Thyroid gland (tissue), 4 donors: ENCODE measurements at regions not wholly inside any gene's neighbourhood (a gene's known extent, or its start where the extent isn't known, plus 50 kb on each side); places are given as distances from the start of the nearest gene placed in this dataset.

ENCODE experiments used
- DNase-seq, 2 donors: peaks; one replicate each; pipeline ENCODE4 v3.0.0-alpha.2; 2019
- H3K27ac ChIP-seq, 3 donors: fragments of 200-600 bp; sonication (generic); 1 replicate in 2 of 3; 2 replicates in 1 of 3; pipeline ENCODE4 v1.5.1; 2016 to 2019; ENCODE audit warnings: mild to moderate bottlenecking in 1 of 3, moderate library complexity in 1 of 3
- H3K27me3 ChIP-seq: fragments of 200-600 bp; sonication (generic); one replicate; pipeline ENCODE4 v1.5.1; 2019
- H3K36me3 ChIP-seq, 2 donors: fragments of 200-600 bp; sonication (generic); one replicate each; pipeline ENCODE4 v1.5.1; 2016 to 2019
- H3K4me1 ChIP-seq, 2 donors: fragments of 200-600 bp; sonication (generic); one replicate each; pipeline ENCODE4 v1.5.1; 2017 to 2019
- H3K4me3 ChIP-seq, 3 donors: fragments of 200-600 bp; sonication (generic); replicated peaks in 1 of 3; 1 replicate in 2 of 3; 2 replicates in 1 of 3; pipeline ENCODE4 v1.5.1; 2016; ENCODE audit warnings: mild to moderate bottlenecking in 1 of 3
- H3K9me3 ChIP-seq: fragments of 200-600 bp; sonication (generic); one replicate; pipeline ENCODE4 v1.5.1; 2017
- CTCF ChIP-seq, 6 experiments: fragments of 200-600 bp in 3 of 6; fragments of 450-650 bp in 3 of 6; sonication (generic) in 3 of 6; IDR thresholded peaks; one replicate each; pipeline ENCODE4 v1.5.1; 2016 to 2019; ENCODE audit warnings: antibody characterized with exemption in 6 of 6, mild to moderate bottlenecking in 2 of 6, inconsistent platforms in 1 of 6, moderate library complexity in 1 of 6
- POLR2A ChIP-seq, 2 donors: fragments of 450-650 bp; IDR thresholded peaks; one replicate each; pipeline ENCODE4 v1.6.1; 2017; ENCODE audit warnings: antibody characterized with exemption in 2 of 2, mild to moderate bottlenecking in 2 of 2, moderate library complexity in 1 of 2
- WGBS, 2 donors: methylation state at CpG; one replicate each; pipeline ENCODE4 v1.1.5; 2017; 5-methylcytosine and 5-hydroxymethylcytosine counted together
- intact Hi-C: fragments of 100-400 bp; cut with DNase I; formaldehyde crosslinking; loops from one replicate; pipeline ENCODE4 v1.15.1; 2023

GRCh38 chr1:82795508-82796149, 994.9 kb downstream of the ADGRL2 start:
- intact Hi-C loops = no loop called here
- Histone ChIP-seq H3K36me3 (no peaks in the 10 kb centered on the region), H3K27me3 (no peaks in the 10 kb centered on the region), H3K9me3 (no peaks in the 10 kb centered on the region), H3K27ac (no peak overlapping the region), H3K4me3 (no peak overlapping the region), H3K4me1 (no peaks in the 10 kb centered on the region)
- TF ChIP-seq POLR2A (IDR thresholded peaks at IDR 0.05) = no peak
- TF ChIP-seq CTCF (IDR thresholded peaks at IDR 0.05) = no peak
- 83 to 90% methylated on average over 3 of the region's 3 CpGs for WGBS, 2 donors
- no peak for DNase-seq

GRCh38 chr1:82792151-82792550, 991.4 kb downstream of the ADGRL2 start:
- intact Hi-C loops = no loop called here
- Histone ChIP-seq H3K36me3 (no peaks in the 10 kb centered on the region), H3K4me1 (no peaks in the 10 kb centered on the region), H3K9me3 (peaks cover 4% of the 10 kb centered on the region), H3K27ac (no peak overlapping the region), H3K27me3 (no peaks in the 10 kb centered on the region), H3K4me3 (no peak overlapping the region)
- no peak for DNase-seq
- 46 to 54% methylated on average over 4 of the region's 4 CpGs for WGBS, 2 donors
- TF ChIP-seq POLR2A (IDR thresholded peaks at IDR 0.05) (no peak), CTCF (IDR thresholded peaks at IDR 0.05) (no peak)

DNA sequence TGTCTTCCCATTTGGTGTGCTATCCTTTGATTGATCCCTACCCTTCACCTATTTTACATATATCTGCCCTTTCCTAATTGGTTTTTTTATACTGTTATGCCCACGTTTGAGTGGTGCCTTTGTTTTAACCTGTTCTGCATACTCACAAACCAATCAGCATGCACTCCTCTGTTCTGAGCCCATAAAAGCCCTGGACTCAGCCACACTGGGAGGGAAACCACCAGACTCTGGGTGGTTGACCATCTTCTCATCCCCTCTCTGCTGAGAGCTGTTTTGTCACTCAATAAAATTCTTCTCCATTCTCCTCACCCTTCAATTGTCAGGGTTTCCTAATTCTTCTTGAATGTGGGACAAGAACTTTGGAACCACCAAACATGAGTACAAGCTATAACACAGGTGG, 989.8 kb downstream of the ADGRL2 start:
- intact Hi-C loops = no loop called here
- H3K9me3 ChIP-seq = peaks cover 4% of the 10 kb centered on the region
- no peak for DNase-seq
- no peaks in the 10 kb centered on the region for H3K4me1 ChIP-seq
- 80 to 88% methylated on average over 1 of the region's 1 CpG for WGBS, 2 donors
- H3K27me3 ChIP-seq = no peaks in the 10 kb centered on the region
- H3K4me3 ChIP-seq = no peak overlapping the region
- no peak for TF ChIP-seq POLR2A (IDR thresholded peaks at IDR 0.05)
- TF ChIP-seq CTCF (IDR thresholded peaks at IDR 0.05) = no peak
- no peaks in the 10 kb centered on the region for H3K36me3 ChIP-seq
- H3K27ac ChIP-seq = no peak overlapping the region

GRCh38 chr1:82788660-82789059, 987.9 kb downstream of the ADGRL2 start:
- DNase-seq = no peak
- TF ChIP-seq CTCF (IDR thresholded peaks at IDR 0.05) (no peak), POLR2A (IDR thresholded peaks at IDR 0.05) (no peak)
- Histone ChIP-seq H3K27ac (no peak overlapping the region), H3K9me3 (peaks cover 4% of the 10 kb centered on the region), H3K36me3 (no peaks in the 10 kb centered on the region), H3K4me1 (no peaks in the 10 kb centered on the region), H3K4me3 (no peak overlapping the region), H3K27me3 (no peaks in the 10 kb centered on the region)
- intact Hi-C loops = no loop called here
- WGBS, 2 donors = 90 to 91% methylated on average over 1 of the region's 1 CpG

DNA sequence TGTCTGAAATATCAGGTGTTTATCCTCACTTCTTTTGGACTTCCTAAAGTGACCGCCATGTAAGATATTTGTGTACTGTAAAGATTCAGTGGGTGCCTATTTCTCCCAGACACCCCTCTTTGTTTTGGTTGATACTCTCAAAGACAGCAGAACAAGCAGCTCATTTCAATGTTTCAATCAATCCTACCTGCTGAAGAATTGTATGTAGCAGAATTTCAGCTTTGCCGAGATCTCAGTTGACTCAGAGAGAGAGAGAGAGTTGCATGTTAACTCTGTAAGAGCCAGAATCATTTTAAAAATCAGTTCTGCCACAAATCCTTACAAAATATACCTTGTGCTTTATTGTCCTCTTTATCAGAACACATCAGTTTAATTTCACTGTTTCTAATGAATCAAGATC, 987.3 kb downstream of the ADGRL2 start:
- H3K9me3 ChIP-seq = peaks cover 4% of the 10 kb centered on the region
- no peaks in the 10 kb centered on the region for H3K27me3 ChIP-seq
- no peak for TF ChIP-seq CTCF (IDR thresholded peaks at IDR 0.05)
- TF ChIP-seq POLR2A (IDR thresholded peaks at IDR 0.05) = no peak
- no peak overlapping the region for H3K4me3 ChIP-seq
- intact Hi-C loops = no loop called here
- WGBS, 2 donors = 57 to 62% methylated on average over 2 of the region's 2 CpGs
- H3K27ac ChIP-seq = no peak overlapping the region
- no peaks in the 10 kb centered on the region for H3K36me3 ChIP-seq
- DNase-seq = no peak
- no peaks in the 10 kb centered on the region for H3K4me1 ChIP-seq
